Activated T-cell treated with anti-CD3 and anti-CD28 coated beads for 48 hours (primary cell): ENCODE measurements at regions not wholly inside any gene's neighbourhood (a gene's known extent, or its start where the extent isn't known, plus 50 kb on each side); places are given as distances from the start of the nearest gene placed in this dataset.

Experiments
- DNase-seq: peaks from one replicate; pipeline ENCODE4 v3.0.0-alpha.2; 2020; ENCODE audit warnings: low read depth

- DNase-seq, result no peak
Observed at GRCh38 chr4:140212194-140212593, 58.2 kb upstream of the MAML3 start.

- DNase-seq, result no peak
Observed at GRCh38 chr4:140211693-140212092, 57.7 kb upstream of the MAML3 start.

- no peak for DNase-seq
Observed at GRCh38 chr4:140211161-140211560, 57.2 kb upstream of the MAML3 start.

GRCh38 chr4:140208921-140209320, 54.9 kb upstream of the MAML3 start:
- DNase-seq, result no peak
